Stimulated activated CD8-positive, alpha-beta memory T cell treated with anti-CD3 and anti-CD28 coated beads, Interleukin-7, amount 100 ng/mL, for 48 hours (primary cell): ENCODE measurements at regions not wholly inside any gene's neighbourhood (a gene's known extent, or its start where the extent isn't known, plus 50 kb on each side); places are given as distances from the start of the nearest gene placed in this dataset.

Experiments used
- DNase-seq, 2 donors: peaks; one replicate each; pipeline ENCODE4 v3.0.0-alpha.2; 2020; ENCODE audit warnings: low read depth in 1 of 2; ENCODE audit errors: extremely low read depth in 1 of 2

- no peak for DNase-seq
These were observed 189.2 kb downstream of the FOXD2 start for GRCh38 chr1:47627016-47627415.

GRCh38 chr1:47627471-47628370 is 189.9 kb downstream of the FOXD2 start:
- DNase-seq: no peak

GRCh38 chr1:47629201-47629600 is 191.4 kb downstream of the FOXD2 start:
- no peak for DNase-seq

GRCh38 chr1:47630346-47630745 is 192.5 kb downstream of the FOXD2 start:
- DNase-seq: no peak

GRCh38 chr1:47631411-47631995 is 193.7 kb downstream of the FOXD2 start:
- no peak for DNase-seq

- DNase-seq: no peak
These were observed 197.3 kb downstream of the FOXD2 start for GRCh38 chr1:47635111-47635510.

GRCh38 chr1:47635597-47635996 is 197.8 kb downstream of the FOXD2 start:
- no peak for DNase-seq

GRCh38 chr1:47637111-47637685 is 199.4 kb downstream of the FOXD2 start:
- no peak for DNase-seq

- DNase-seq: no peak
These were observed 200.4 kb downstream of the FOXD2 start for GRCh38 chr1:47638240-47638639.

GRCh38 chr1:47638713-47639112 is 200.9 kb downstream of the FOXD2 start:
- no peak for DNase-seq

- no peak for DNase-seq
These were observed 205.7 kb downstream of the FOXD2 start for GRCh38 chr1:47643306-47644211.

GRCh38 chr1:47644212-47644573 is 206.3 kb downstream of the FOXD2 start:
- no peak for DNase-seq

- DNase-seq: no peak
These were observed 207.3 kb downstream of the FOXD2 start for GRCh38 chr1:47645151-47645550.

GRCh38 chr1:47646676-47647075 is 208.8 kb downstream of the FOXD2 start:
- no peak for DNase-seq

GRCh38 chr1:47647327-47647845 is 209.5 kb downstream of the FOXD2 start:
- no peak for DNase-seq

- DNase-seq: no peak
These were observed 212.4 kb downstream of the FOXD2 start for GRCh38 chr1:47650205-47650604.

- no peak for DNase-seq
These were observed 212.8 kb downstream of the FOXD2 start for GRCh38 chr1:47650611-47651010.

GRCh38 chr1:47651311-47652089 is 213.7 kb downstream of the FOXD2 start:
- no peak for DNase-seq

- DNase-seq: no peak
These were observed 217.9 kb downstream of the FOXD2 start for GRCh38 chr1:47655521-47656300.
